Stomach (tissue), 4 donors: ENCODE measurements at regions not wholly inside any gene's neighbourhood (a gene's known extent, or its start where the extent isn't known, plus 50 kb on each side); places are given as distances from the start of the nearest gene placed in this dataset.

Experiments
- CTCF ChIP-seq, 7 experiments: fragments of 450-650 bp in 4 of 7; fragments of 200-600 bp in 3 of 7; sonication (generic) in 3 of 7; IDR thresholded peaks; one replicate each; pipeline ENCODE4 v1.5.1; 2016 to 2019; ENCODE audit warnings: antibody characterized with exemption in 7 of 7, control low read depth in 2 of 7, mild to moderate bottlenecking in 1 of 7
- POLR2A ChIP-seq, 4 donors: fragments of 450-650 bp; IDR thresholded peaks; one replicate each; pipeline ENCODE4 v1.6.1; 2016; ENCODE audit warnings: antibody characterized with exemption in 4 of 4, control low read depth in 2 of 4, mild to moderate bottlenecking in 1 of 4, moderate library complexity in 1 of 4

DNA sequence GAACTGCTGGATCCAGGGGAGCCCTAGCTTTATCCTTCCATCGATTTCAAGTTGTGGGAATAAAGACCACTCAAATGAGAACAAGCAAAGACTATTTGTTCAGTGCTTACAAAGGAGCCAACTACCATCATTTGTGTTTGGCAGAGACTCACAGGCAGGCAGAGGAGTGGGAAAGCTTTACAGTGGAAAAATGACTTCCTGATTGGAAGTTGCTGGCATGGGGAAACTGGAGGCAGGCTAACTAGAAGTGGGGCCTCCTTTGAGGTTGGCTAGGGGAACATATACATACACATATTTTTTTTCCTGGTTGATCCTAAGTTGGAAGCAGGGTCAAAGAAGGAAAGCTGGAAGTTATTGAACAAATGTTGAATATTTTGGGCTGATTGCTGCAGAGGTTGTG lies 121.7 kb downstream of the ACTBL2 start:
- TF ChIP-seq POLR2A (IDR thresholded peaks at IDR 0.05): no peak
- no peak for TF ChIP-seq CTCF (IDR thresholded peaks at IDR 0.05)
